Large intestine (tissue), 3 donors: ENCODE measurements at regions not wholly inside any gene's neighbourhood (a gene's known extent, or its start where the extent isn't known, plus 50 kb on each side); places are given as distances from the start of the nearest gene placed in this dataset.
"Not testable (repeated sequence)": the region's sequence is repeated elsewhere in the genome, so short reads cannot be mapped to it uniquely, and the experiment has no call there.

Source experiments
- DNase-seq, 2 donors: peaks; one replicate each; pipeline versions ENCODE4 v3.0.0 to v3.0.0-alpha.2; 2013
- H3K27ac ChIP-seq: one replicate; pipeline ENCODE4 v1.5.1; 2013; ENCODE audit warnings: low read length
- H3K27me3 ChIP-seq: 2 replicates; pipeline ENCODE4 v1.6.1; 2013; ENCODE audit warnings: low read length; ENCODE audit not compliant: control insufficient read depth, insufficient read depth
- H3K36me3 ChIP-seq: 2 replicates; pipeline ENCODE4 v1.6.1; 2013; ENCODE audit warnings: low read length; ENCODE audit not compliant: control insufficient read depth, insufficient read depth
- H3K4me1 ChIP-seq: one replicate; pipeline ENCODE4 v1.6.1; 2013; ENCODE audit warnings: low read length; ENCODE audit not compliant: control insufficient read depth, insufficient read depth
- H3K4me3 ChIP-seq: one replicate; pipeline ENCODE4 v1.5.1; 2013; ENCODE audit warnings: low read length
- H3K9me3 ChIP-seq: one replicate; pipeline ENCODE4 v1.6.1; 2013; ENCODE audit warnings: mild to moderate bottlenecking, low read depth, low read length, moderate library complexity; ENCODE audit not compliant: control insufficient read depth
- WGBS: methylation state at CpG from one replicate; pipeline ENCODE4 v1.1.5; 2013; ENCODE audit warnings: low lambda C conversion rate; ENCODE audit not compliant: insufficient coverage; 5-methylcytosine and 5-hydroxymethylcytosine counted together

GRCh38 chr22:49517667-49518185 is 309.9 kb downstream of the BRD1 start:
- H3K27ac ChIP-seq, result no peak overlapping the region
- no peaks in the 10 kb centered on the region for H3K4me1 ChIP-seq
- H3K27me3 ChIP-seq, result peaks cover 5% of the 10 kb centered on the region
- H3K4me3 ChIP-seq, result no peak overlapping the region
- no CpG with 5 or more reads among the region's 23 CpGs for WGBS
- DNase-seq, result no peak
- no peaks in the 10 kb centered on the region for H3K36me3 ChIP-seq
- H3K9me3 ChIP-seq, result no peaks in the 10 kb centered on the region

GRCh38 chr22:49517211-49517610 is 310.5 kb downstream of the BRD1 start:
- DNase-seq, result no peak
- Histone ChIP-seq H3K27ac (no peak overlapping the region), H3K27me3 (peaks cover 5% of the 10 kb centered on the region), H3K4me1 (no peaks in the 10 kb centered on the region), H3K9me3 (no peaks in the 10 kb centered on the region), H3K4me3 (no peak overlapping the region), H3K36me3 (no peaks in the 10 kb centered on the region)
- WGBS, result no CpG with 5 or more reads among the region's 16 CpGs

GRCh38 chr22:49515475-49515874 is 312.2 kb downstream of the BRD1 start:
- Histone ChIP-seq H3K9me3 (no peaks in the 10 kb centered on the region), H3K36me3 (no peaks in the 10 kb centered on the region), H3K4me1 (no peaks in the 10 kb centered on the region), H3K27ac (no peak overlapping the region), H3K27me3 (peaks cover 5% of the 10 kb centered on the region), H3K4me3 (no peak overlapping the region)
- no CpG with 5 or more reads among the region's 11 CpGs for WGBS
- no peak for DNase-seq

- DNase-seq, result no peak
- peaks cover 5% of the 10 kb centered on the region for H3K27me3 ChIP-seq
- no peaks in the 10 kb centered on the region for H3K9me3 ChIP-seq
- no peaks in the 10 kb centered on the region for H3K4me1 ChIP-seq
- no peaks in the 10 kb centered on the region for H3K36me3 ChIP-seq
- H3K27ac ChIP-seq, result no peak overlapping the region
- H3K4me3 ChIP-seq, result no peak overlapping the region
- WGBS, result no CpG with 5 or more reads among the region's 10 CpGs
Measured at GRCh38 chr22:49514641-49515040, 313.0 kb downstream of the BRD1 start.

GRCh38 chr22:49514211-49514610 is 313.5 kb downstream of the BRD1 start:
- Histone ChIP-seq H3K36me3 (no peaks in the 10 kb centered on the region), H3K27ac (no peak overlapping the region), H3K27me3 (peaks cover 5% of the 10 kb centered on the region), H3K9me3 (no peaks in the 10 kb centered on the region), H3K4me1 (no peaks in the 10 kb centered on the region), H3K4me3 (no peak overlapping the region)
- no peak for DNase-seq
- 93% methylated on average over 3 of the region's 11 CpGs for WGBS

GRCh38 chr22:49513358-49513851 is 314.3 kb downstream of the BRD1 start:
- no CpG with 5 or more reads among the region's 5 CpGs for WGBS
- H3K4me3 ChIP-seq, result no peak overlapping the region
- no peaks in the 10 kb centered on the region for H3K4me1 ChIP-seq
- no peaks in the 10 kb centered on the region for H3K36me3 ChIP-seq
- H3K27me3 ChIP-seq, result peaks cover 2% of the 10 kb centered on the region
- no peak for DNase-seq
- H3K9me3 ChIP-seq, result no peaks in the 10 kb centered on the region
- H3K27ac ChIP-seq, result no peak overlapping the region

GRCh38 chr22:49512487-49513165 is 315.0 kb downstream of the BRD1 start:
- Histone ChIP-seq H3K27me3 (no peaks in the 10 kb centered on the region), H3K4me1 (no peaks in the 10 kb centered on the region), H3K9me3 (no peaks in the 10 kb centered on the region), H3K27ac (no peak overlapping the region), H3K4me3 (no peak overlapping the region), H3K36me3 (no peaks in the 10 kb centered on the region)
- no peak for DNase-seq
- WGBS, result 100% methylated on average over 1 of the region's 13 CpGs

- H3K36me3 ChIP-seq, H3K4me1 ChIP-seq, DNase-seq, H3K4me3 ChIP-seq, H3K27ac ChIP-seq, H3K9me3 ChIP-seq, H3K27me3 ChIP-seq: not testable (repeated sequence)
- WGBS, result no CpG with 5 or more reads among the region's 5 CpGs
Measured at GRCh38 chr22:49511393-49512189, 316.1 kb downstream of the BRD1 start.

GRCh38 chr22:49510718-49511117 is 317.0 kb downstream of the BRD1 start:
- H3K9me3 ChIP-seq, result no peaks in the 10 kb centered on the region
- no peak overlapping the region for H3K4me3 ChIP-seq
- WGBS, result 100% methylated on average over 1 of the region's 1 CpG
- DNase-seq, result no peak
- no peaks in the 10 kb centered on the region for H3K4me1 ChIP-seq
- no peak overlapping the region for H3K27ac ChIP-seq
- H3K27me3 ChIP-seq, result no peaks in the 10 kb centered on the region
- H3K36me3 ChIP-seq, result no peaks in the 10 kb centered on the region

GRCh38 chr22:49509016-49509415 is 318.7 kb downstream of the BRD1 start:
- Histone ChIP-seq H3K27me3 (no peaks in the 10 kb centered on the region), H3K4me1 (no peaks in the 10 kb centered on the region), H3K36me3 (no peaks in the 10 kb centered on the region), H3K4me3 (no peak overlapping the region), H3K27ac (no peak overlapping the region), H3K9me3 (no peaks in the 10 kb centered on the region)
- DNase-seq, result no peak
- no CpG with 5 or more reads among the region's 7 CpGs for WGBS
